Mesenchymal stem cell (in vitro differentiated cells and primary cell): ENCODE measurements at regions not wholly inside any gene's neighbourhood (a gene's known extent, or its start where the extent isn't known, plus 50 kb on each side); places are given as distances from the start of the nearest gene placed in this dataset.
"Not testable (repeated sequence)": the region's sequence is repeated elsewhere in the genome, so short reads cannot be mapped to it uniquely, and the experiment has no call there.

Experiments
- DNase-seq: peaks from one replicate; pipeline ENCODE4 v3.0.0-alpha.2; 2013
- H2AFZ ChIP-seq: one replicate; pipeline ENCODE4 v1.6.1; 2013; ENCODE audit warnings: low read depth, mild to moderate bottlenecking, control low read depth, inconsistent platforms, low read length, moderate library complexity
- H2AK5ac ChIP-seq: 2 replicates; pipeline ENCODE4 v1.6.1; 2013; ENCODE audit warnings: low read length, moderate library complexity, mild to moderate bottlenecking, inconsistent platforms; ENCODE audit not compliant: severe bottlenecking
- H2BK120ac ChIP-seq: one replicate; pipeline ENCODE4 v1.6.1; 2013; ENCODE audit warnings: low read depth, mild to moderate bottlenecking, inconsistent platforms, low read length, moderate library complexity
- H2BK12ac ChIP-seq, 2 experiments: one replicate each; pipeline ENCODE4 v1.6.1; 2013; ENCODE audit warnings: inconsistent platforms in 2 of 2, low read length in 2 of 2, mild to moderate bottlenecking in 2 of 2, moderate library complexity in 2 of 2, control low read depth in 1 of 2
- H2BK15ac ChIP-seq: one replicate; pipeline ENCODE4 v1.6.1; 2013; ENCODE audit warnings: mild to moderate bottlenecking, low read depth, inconsistent platforms; ENCODE audit not compliant: poor library complexity, severe bottlenecking
- H2BK5ac ChIP-seq: 2 replicates; pipeline ENCODE4 v1.6.1; 2013; ENCODE audit warnings: low read depth, mild to moderate bottlenecking, low read length, control low read depth, inconsistent platforms; ENCODE audit not compliant: poor library complexity, severe bottlenecking
- H3K14ac ChIP-seq, 2 experiments: one replicate each; pipeline ENCODE4 v1.6.1; 2013; ENCODE audit warnings: inconsistent platforms in 2 of 2, low read length in 2 of 2, control low read depth in 1 of 2, mild to moderate bottlenecking in 1 of 2, moderate library complexity in 1 of 2
- H3K18ac ChIP-seq, 2 experiments: one replicate each; pipeline ENCODE4 v1.6.1; 2013; ENCODE audit warnings: inconsistent platforms in 2 of 2, low read length in 2 of 2, control low read depth in 1 of 2, low read depth in 1 of 2, mild to moderate bottlenecking in 1 of 2
- H3K23ac ChIP-seq, 2 experiments: one replicate each; pipeline ENCODE4 v1.6.1; 2013; ENCODE audit warnings: inconsistent platforms in 2 of 2, low read length in 2 of 2, mild to moderate bottlenecking in 2 of 2, moderate library complexity in 2 of 2, control low read depth in 1 of 2
- H3K27ac ChIP-seq: 2 replicates; pipeline ENCODE4 v1.5.1; 2013; ENCODE audit warnings: mild to moderate bottlenecking, moderate library complexity, low read length, control low read depth, inconsistent platforms; ENCODE audit not compliant: poor library complexity, severe bottlenecking
- H3K27me3 ChIP-seq, 2 experiments: 2 replicates each; pipeline versions ENCODE4 v1.6.1 to v1.7.0; 2013; ENCODE audit warnings: low read length in 2 of 2, mild to moderate bottlenecking in 2 of 2, moderate library complexity in 2 of 2, control low read depth in 1 of 2, inconsistent platforms in 1 of 2; ENCODE audit not compliant: control insufficient read depth in 1 of 2, insufficient read depth in 1 of 2
- H3K36me3 ChIP-seq, 2 experiments: 2 replicates each; pipeline versions ENCODE4 v1.6.1 to v1.7.0; 2013; ENCODE audit warnings: low read length in 2 of 2, control low read depth in 1 of 2, inconsistent platforms in 1 of 2, low read depth in 1 of 2, mild to moderate bottlenecking in 1 of 2; ENCODE audit not compliant: insufficient read depth in 2 of 2, control insufficient read depth in 1 of 2
- H3K4ac ChIP-seq, 2 experiments: one replicate each; pipeline ENCODE4 v1.6.1; 2013; ENCODE audit warnings: inconsistent platforms in 2 of 2, low read length in 2 of 2, mild to moderate bottlenecking in 2 of 2, moderate library complexity in 2 of 2, control low read depth in 1 of 2, low read depth in 1 of 2
- H3K4me1 ChIP-seq: 2 replicates; pipeline ENCODE4 v1.6.1; 2013; ENCODE audit warnings: low read depth, low read length, control low read depth; ENCODE audit not compliant: control insufficient read depth, insufficient read depth
- H3K4me2 ChIP-seq: 2 replicates; pipeline ENCODE4 v1.6.1; 2013; ENCODE audit warnings: low read length, mild to moderate bottlenecking, inconsistent platforms; ENCODE audit not compliant: poor library complexity, severe bottlenecking
- H3K4me3 ChIP-seq, 2 experiments: 2 replicates each; pipeline versions ENCODE4 v1.5.1 to v1.7.0; 2013; ENCODE audit warnings: low read length in 2 of 2, mild to moderate bottlenecking in 2 of 2, control low read depth in 1 of 2, low read depth in 1 of 2; ENCODE audit not compliant: insufficient read depth in 1 of 2
- H3K79me1 ChIP-seq: replicated peaks from 2 replicates; pipeline ENCODE4 v1.6.1; 2013; ENCODE audit warnings: mild to moderate bottlenecking, control low read depth, low read length, inconsistent platforms; ENCODE audit not compliant: poor library complexity, severe bottlenecking
- H3K9ac ChIP-seq: 2 replicates; pipeline ENCODE4 v1.7.0; 2013; ENCODE audit warnings: mild to moderate bottlenecking, low read length, moderate library complexity
- H3K9me3 ChIP-seq: 2 replicates; pipeline ENCODE4 v1.7.0; 2013; ENCODE audit warnings: mild to moderate bottlenecking, low read length; ENCODE audit not compliant: control insufficient read depth
- H4K8ac ChIP-seq: one replicate; pipeline ENCODE4 v1.6.1; 2013; ENCODE audit warnings: inconsistent platforms, mild to moderate bottlenecking, low read length, moderate library complexity
- H4K91ac ChIP-seq: one replicate; pipeline ENCODE4 v1.6.1; 2013; ENCODE audit warnings: mild to moderate bottlenecking, low read length, inconsistent platforms
- WGBS: methylation state at CpG from one replicate; pipeline ENCODE4 v1.1.7; 2013; ENCODE audit warnings: mixed read lengths; 5-methylcytosine and 5-hydroxymethylcytosine counted together

DNA sequence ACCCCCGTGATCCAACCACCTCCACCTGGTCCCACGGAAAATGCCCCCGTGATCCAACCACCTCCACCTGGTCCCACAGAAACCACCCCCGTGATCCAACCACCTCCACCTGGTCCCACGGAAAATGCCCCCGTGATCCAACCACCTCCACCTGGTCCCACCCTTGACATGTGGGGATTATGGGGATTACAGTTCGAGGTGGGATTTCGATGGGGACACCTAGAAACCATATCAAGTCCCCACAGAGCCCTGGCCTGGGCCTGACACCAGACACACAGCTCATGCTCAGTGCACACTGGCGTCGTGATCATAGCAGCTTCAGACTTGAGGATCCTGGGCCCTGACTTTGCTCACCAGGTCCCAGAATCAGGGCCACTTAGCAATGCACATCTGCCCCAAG lies 637.7 kb downstream of the TBC1D22A start:
- not testable (repeated sequence) for H3K4me2 ChIP-seq, H3K27ac ChIP-seq, H2BK15ac ChIP-seq, H3K9ac ChIP-seq, H3K18ac ChIP-seq, H3K4me3 ChIP-seq, H3K4me1 ChIP-seq, H3K4ac ChIP-seq, H3K23ac ChIP-seq, H2AK5ac ChIP-seq, DNase-seq, H3K14ac ChIP-seq, H2BK12ac ChIP-seq, H4K91ac ChIP-seq, H3K36me3 ChIP-seq, H4K8ac ChIP-seq, H2BK5ac ChIP-seq, H3K79me1 ChIP-seq, H2AFZ ChIP-seq, H3K9me3 ChIP-seq, H2BK120ac ChIP-seq
- 85% methylated on average over 7 of the region's 10 CpGs for WGBS
- H3K27me3 ChIP-seq = peaks cover 0 to 18% of the 10 kb centered on the region in 2 experiments

- H3K9ac ChIP-seq = no peak overlapping the region
- H3K23ac ChIP-seq = peak overlapping the region in 1 of 2 experiments; percentile 50
- no peak overlapping the region for H3K4ac ChIP-seq
- no peak overlapping the region for H2BK5ac ChIP-seq
- H3K4me3 ChIP-seq = no peak overlapping the region
- no peaks in the 10 kb centered on the region for H3K36me3 ChIP-seq
- no peak overlapping the region for H2BK15ac ChIP-seq
- no peak overlapping the region for H2AK5ac ChIP-seq
- no peak overlapping the region for H2BK12ac ChIP-seq
- no peaks in the 10 kb centered on the region for H3K79me1 ChIP-seq
- DNase-seq = no peak
- no peak overlapping the region for H4K8ac ChIP-seq
- no peaks in the 10 kb centered on the region for H3K4me1 ChIP-seq
- H2AFZ ChIP-seq = no peak overlapping the region
- H4K91ac ChIP-seq = no peak overlapping the region
- H3K18ac ChIP-seq = no peak overlapping the region
- 77% methylated on average over 21 of the region's 21 CpGs for WGBS
- H3K9me3 ChIP-seq = no peaks in the 10 kb centered on the region
- H3K14ac ChIP-seq = no peak overlapping the region
- H3K4me2 ChIP-seq = no peak overlapping the region
- H3K27ac ChIP-seq = no peak overlapping the region
- H3K27me3 ChIP-seq = peaks cover 0 to 14% of the 10 kb centered on the region in 2 experiments
- no peak overlapping the region for H2BK120ac ChIP-seq
Measured at GRCh38 chr22:47398921-47399790, 636.7 kb downstream of the TBC1D22A start.

DNA sequence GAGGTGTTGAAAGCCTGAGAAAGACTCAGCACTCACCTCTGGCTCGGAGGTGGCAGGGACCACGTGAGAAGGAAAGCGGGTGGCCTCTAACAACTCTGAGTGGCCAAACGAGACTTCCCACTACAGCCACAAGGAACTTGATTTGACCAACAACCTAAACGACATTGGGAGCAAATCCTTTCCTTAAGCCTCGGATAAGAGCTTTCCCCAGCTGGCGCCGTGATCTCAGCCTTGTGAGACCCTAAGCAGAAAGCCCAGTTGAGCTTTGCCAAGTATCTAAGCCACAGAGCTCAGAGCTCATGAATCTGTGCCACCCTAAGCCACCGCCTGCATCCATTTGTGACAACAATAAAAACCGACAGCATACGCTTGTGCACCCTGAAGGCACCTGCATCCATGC lies 636.0 kb downstream of the TBC1D22A start:
- H4K91ac ChIP-seq = no peak overlapping the region
- no peaks in the 10 kb centered on the region for H3K36me3 ChIP-seq
- no peak overlapping the region for H4K8ac ChIP-seq
- H3K4ac ChIP-seq = no peak overlapping the region
- no peak for DNase-seq
- peaks cover 0 to 10% of the 10 kb centered on the region in 2 experiments for H3K27me3 ChIP-seq
- no peaks in the 10 kb centered on the region for H3K79me1 ChIP-seq
- WGBS = 80% methylated on average over 11 of the region's 11 CpGs
- H3K4me1 ChIP-seq = no peaks in the 10 kb centered on the region
- H3K4me2 ChIP-seq = no peak overlapping the region
- no peak overlapping the region for H3K23ac ChIP-seq
- no peak overlapping the region for H3K18ac ChIP-seq
- H2BK120ac ChIP-seq = no peak overlapping the region
- H2BK12ac ChIP-seq = no peak overlapping the region
- H3K9me3 ChIP-seq = no peaks in the 10 kb centered on the region
- H3K27ac ChIP-seq = no peak overlapping the region
- no peak overlapping the region for H2AK5ac ChIP-seq
- no peak overlapping the region for H2BK15ac ChIP-seq
- H3K14ac ChIP-seq = no peak overlapping the region
- H2AFZ ChIP-seq = no peak overlapping the region
- H3K9ac ChIP-seq = no peak overlapping the region
- no peak overlapping the region for H3K4me3 ChIP-seq
- no peak overlapping the region for H2BK5ac ChIP-seq

DNA sequence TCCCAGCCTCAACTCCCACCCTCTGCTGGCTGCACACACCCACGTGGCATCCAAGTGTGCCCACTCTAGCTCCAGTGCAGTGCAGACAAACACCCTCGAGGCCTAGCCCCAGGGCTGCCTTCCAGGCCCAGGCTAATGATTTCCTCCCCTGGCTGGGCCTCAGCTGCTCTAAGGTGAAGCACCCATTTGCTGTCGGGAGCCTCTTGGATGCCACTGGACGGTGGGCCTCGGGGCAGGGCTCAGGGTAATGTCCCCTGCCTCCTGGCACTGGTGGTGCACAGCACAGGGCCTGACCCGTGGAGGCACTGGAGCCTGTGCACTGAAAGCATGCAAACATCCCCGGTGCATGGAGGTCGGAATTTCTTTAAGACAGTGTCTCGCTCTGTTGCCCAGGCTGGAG lies 635.2 kb downstream of the TBC1D22A start:
- no peak overlapping the region for H2AFZ ChIP-seq
- WGBS = 61% methylated on average over 9 of the region's 9 CpGs
- no peak overlapping the region for H2BK15ac ChIP-seq
- H3K9me3 ChIP-seq = no peaks in the 10 kb centered on the region
- no peak overlapping the region for H4K8ac ChIP-seq
- no peak overlapping the region for H2AK5ac ChIP-seq
- no peak overlapping the region for H3K23ac ChIP-seq
- H2BK5ac ChIP-seq = no peak overlapping the region
- no peak overlapping the region for H3K9ac ChIP-seq
- no peak overlapping the region for H3K4ac ChIP-seq
- H3K27ac ChIP-seq = no peak overlapping the region
- no peaks in the 10 kb centered on the region for H3K79me1 ChIP-seq
- H3K14ac ChIP-seq = no peak overlapping the region
- no peak overlapping the region for H2BK120ac ChIP-seq
- no peak for DNase-seq
- peaks cover 0 to 6% of the 10 kb centered on the region in 2 experiments for H3K27me3 ChIP-seq
- no peak overlapping the region for H3K4me3 ChIP-seq
- H3K36me3 ChIP-seq = no peaks in the 10 kb centered on the region
- H3K4me1 ChIP-seq = no peaks in the 10 kb centered on the region
- no peak overlapping the region for H4K91ac ChIP-seq
- H3K18ac ChIP-seq = no peak overlapping the region
- H3K4me2 ChIP-seq = no peak overlapping the region
- no peak overlapping the region for H2BK12ac ChIP-seq
